HG02798 (cell line): ENCODE measurements at regions not wholly inside any gene's neighbourhood (a gene's known extent, or its start where the extent isn't known, plus 50 kb on each side); places are given as distances from the start of the nearest gene placed in this dataset.

ENCODE experiments used
- ATAC-seq: cut with Tn5 transposase; IDR thresholded peaks from one replicate; pipeline ENCODE4 v1.9.1; 2021; ENCODE audit warnings: mild to moderate bottlenecking; ENCODE audit not compliant: unreplicated experiment, poor library complexity

DNA sequence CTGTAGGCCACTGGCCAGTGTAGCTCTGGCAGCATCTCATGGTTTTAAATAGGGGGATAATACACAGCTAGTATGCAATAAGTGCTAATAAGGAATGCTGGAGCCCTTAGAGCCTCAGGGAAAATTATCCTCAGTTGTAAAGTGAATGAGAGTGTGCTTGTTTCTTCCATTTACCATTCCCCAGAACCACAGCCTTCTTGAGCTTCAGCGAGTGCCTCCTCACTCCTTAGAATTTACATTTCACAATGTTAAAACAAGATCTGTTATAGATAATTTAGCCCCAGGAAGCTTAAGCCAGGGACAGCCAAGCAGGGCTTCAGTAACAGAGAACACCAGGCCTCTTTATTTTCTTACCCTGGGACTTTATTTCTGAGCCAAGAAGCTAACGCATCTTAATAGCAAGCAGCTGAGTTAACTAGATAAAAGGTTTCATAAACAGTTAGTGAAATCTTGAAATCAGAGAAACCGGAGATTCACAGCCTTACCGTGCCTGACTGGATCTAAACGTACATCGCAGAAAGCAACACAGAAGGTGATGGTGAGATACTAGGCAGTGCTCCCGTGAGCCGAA, 535.2 kb downstream of the TDRD15 start:
- no peak for ATAC-seq

DNA sequence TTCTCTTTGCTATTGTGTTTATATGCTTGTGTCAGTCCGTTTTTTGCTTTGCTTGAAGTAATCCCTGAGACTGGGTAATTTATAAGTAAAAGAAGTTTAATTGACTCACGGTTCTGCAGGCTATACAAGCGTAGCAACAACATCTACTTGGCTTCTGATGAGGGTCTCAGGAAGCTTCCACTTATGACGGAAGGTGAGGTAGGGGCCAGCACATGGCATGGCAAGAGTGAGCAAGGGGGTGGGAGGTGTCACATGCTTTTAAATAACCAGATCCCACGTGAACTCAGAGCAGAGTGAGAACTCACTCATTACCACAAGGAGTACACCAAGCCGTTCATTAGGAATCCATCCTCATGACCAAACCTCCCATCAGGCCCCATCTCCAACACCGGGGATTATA, 540.3 kb downstream of the TDRD15 start:
- no peak for ATAC-seq

DNA sequence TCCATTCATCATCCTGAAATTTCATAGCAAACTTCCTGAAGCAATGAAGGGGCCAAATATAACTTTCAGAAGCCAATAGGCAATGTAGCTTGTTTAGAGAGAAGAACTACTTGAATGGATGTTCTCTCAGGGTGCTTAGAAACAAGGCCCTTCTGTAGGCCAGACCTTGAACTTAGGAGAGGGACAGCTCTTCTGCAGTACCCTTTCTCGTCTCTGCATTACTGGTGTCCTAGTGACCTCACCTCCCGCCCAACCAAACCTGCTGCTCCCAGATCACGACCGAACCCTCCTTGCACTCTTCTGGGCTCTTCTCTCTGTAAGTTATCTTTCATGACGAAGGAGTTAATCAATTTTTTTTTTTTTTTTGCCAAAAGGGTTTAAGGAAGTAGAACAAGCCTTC, 543.9 kb downstream of the TDRD15 start:
- no peak for ATAC-seq

DNA sequence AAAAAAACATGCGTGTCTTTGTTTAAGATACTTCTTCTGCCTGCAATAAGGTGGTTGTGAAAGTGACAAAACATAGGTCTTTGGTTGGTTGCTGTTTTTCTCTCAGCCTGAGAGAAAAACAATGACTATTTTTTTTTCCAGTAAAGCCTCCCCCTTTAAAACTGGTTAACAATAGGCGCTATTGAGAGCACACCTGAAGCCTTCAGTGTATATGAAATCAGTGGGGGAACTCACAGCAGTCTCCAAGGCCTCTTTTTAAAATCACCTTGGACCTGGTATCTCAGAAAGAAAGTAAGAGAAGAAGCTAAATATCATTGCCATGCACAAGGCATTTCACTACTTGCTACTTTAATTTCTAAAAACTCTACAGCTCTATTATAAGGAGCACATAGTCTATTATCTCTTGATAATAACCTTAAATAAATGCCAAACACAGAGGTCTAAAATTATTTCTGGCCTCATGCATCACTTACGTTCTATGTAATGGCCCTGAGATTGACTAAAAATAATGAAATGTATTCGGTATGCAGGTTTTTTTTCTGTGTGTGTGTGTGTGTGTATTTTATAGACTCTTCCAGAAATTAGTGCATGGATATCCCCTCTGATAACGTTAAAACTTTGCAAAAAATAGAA, 544.4 kb downstream of the TDRD15 start:
- ATAC-seq = no peak

DNA sequence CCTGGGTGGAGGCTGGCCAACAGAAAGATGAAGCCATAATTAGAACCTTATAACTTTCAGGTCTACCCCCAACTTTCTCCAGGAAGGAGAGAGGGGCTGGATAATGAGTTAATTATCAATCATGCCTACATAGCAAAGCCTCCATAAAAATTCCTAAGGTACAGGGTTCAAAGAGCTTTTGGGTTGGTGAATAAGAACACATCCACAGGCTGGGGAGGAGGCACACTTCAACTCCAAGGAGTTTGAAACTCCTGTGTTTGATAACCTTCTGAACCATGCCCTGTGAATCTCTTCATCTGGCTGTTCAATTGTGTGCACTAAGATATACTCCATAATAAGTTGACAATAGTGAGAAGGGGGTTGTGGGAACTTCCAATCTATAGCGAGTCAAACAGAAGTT, 552.3 kb downstream of the TDRD15 start:
- ATAC-seq = no peak

DNA sequence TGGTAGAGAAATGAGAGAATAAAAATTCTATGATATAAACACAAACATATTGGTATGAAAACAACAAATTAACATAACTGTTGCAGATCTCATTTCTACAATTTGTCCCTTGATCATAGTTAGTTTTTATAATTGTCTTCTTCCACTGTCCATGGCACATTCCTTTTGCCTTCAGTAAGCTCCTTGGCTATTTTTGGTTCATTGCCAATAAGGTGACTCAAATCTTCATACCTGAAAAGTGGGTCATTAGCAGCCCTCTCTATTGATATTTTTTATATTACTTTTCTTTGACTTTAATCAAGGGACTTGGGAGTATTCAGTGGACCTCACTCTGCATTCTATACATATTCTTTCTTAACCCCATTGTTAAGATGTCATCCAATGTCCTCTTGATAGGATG, 552.9 kb downstream of the TDRD15 start:
- no peak for ATAC-seq

DNA sequence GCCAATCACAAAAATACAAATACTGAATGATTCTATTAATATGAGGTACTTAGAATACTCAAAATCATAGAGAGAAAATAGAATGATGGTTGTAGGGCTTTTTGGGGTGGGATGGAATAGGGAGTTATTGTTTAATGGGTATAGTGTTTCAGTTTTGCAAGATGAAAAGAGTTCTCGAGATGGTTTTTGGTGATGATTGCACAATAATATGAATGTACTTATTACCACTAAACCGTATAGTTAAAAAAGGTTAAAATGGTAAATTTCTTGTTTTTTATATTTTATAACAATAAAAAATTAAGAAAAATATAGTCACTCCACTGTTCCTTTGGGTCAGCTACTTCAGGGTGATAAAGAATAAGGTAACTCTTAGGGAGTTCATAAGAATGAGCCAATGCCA, 560.1 kb downstream of the TDRD15 start:
- no peak for ATAC-seq

DNA sequence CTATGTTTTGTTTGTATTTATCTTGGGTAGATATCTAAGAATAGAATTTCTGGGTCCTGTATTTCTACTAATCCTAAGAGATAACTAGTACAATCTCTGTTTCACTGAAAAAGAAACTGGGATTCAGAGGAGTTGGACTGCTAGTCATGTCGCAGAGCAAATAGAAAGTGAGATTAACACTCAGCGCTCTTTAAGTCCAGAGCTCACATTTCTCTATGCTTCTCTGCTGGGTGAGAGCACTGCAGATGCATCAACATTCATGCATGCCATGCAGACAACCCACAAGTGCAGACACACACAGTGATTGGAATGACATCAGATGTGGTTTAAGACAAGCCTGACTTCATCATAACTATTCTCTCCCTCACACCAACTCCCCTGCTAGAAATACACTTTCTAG, 563.8 kb downstream of the TDRD15 start:
- no peak for ATAC-seq

DNA sequence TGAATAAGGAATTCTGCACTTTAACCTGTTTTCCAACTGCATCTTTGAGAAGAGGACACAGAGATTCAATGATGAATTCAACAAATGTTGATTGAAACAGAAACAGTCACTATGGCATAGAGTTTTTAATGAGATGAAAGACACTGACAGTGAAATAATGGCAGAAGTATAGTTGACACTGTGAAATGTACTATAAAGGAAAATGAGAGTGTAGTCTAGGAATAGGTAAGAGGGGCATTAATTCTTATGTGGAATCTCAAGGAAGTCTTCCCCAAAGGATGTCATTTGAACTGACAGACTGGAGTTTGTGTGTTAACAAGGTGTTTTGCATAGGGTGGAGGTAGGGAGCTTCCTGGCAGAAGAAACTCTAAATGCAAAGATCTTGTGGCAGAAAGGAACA, 566.2 kb downstream of the TDRD15 start:
- ATAC-seq = no peak

DNA sequence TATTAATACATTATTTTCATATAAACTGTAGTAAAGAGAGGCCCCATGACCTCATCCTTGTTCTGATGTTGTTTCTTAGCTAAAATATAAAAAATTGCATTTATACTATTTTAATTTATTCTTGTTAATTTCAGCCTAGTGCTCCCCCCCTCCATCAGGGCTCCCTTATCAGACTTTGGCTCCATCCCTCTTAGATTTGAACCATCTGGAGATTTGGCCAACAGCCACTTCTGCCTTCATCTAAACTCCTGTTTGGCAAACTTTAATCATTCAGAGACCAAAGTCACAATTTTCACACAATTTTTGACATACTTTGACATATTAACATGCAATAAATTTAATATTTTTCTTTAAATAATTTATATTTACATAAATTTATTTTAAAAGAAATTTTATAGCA, 569.3 kb downstream of the TDRD15 start:
- ATAC-seq = no peak

DNA sequence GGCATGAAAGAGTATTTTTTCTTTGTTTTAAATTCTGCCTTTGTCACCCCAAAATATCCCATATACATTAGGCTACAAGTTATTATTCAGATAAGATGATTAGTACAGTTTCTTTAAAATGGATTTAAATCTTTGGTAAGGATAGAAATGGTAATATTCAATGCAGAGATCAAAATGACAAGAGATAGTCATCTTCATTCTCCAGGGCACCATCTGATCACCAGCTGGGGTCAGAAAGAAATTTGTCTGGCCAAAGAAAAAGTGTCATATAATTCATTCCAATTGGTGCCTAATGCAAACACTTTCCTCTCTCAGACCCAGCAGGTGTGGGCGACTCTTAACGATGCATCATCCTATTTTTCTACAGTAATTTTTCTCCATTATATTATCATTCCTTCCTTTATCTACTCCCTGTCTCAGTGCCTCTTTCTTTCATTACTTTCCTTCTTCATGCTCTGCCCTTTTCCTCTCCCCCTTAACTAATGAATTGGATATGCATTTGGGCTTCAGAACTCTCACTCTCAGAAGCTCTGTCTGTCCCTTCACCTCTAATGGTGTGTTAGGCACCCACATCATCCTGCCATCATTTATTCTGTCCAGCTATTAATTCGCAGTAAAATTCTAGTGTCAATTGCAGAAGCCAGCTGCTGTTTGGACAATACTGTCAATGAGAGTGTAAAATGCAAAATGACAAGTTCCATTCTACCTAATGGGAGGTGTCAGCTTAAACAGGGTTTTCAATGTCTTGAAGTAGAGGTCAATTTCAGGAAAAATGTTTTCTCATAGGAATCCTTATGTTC, 570.5 kb downstream of the TDRD15 start:
- no peak for ATAC-seq

DNA sequence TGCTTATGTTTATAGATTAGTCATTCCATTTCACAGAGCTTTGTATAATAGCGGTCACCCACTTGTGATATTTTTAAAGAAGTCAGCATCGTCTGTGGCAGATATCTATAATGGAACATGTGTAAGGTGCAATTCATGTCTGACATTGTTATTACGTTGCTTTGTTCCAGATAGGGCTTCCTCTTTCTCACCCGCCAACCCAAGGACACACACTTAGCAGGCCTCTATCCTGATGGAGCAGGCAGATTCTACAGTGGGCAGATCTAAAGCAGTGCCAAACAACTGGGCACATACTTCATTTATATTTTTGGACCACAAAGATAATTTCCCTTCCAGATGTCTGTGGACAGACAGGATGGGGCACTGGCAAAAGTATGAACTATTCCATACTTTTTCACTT, 573.1 kb downstream of the TDRD15 start:
- no peak for ATAC-seq

DNA sequence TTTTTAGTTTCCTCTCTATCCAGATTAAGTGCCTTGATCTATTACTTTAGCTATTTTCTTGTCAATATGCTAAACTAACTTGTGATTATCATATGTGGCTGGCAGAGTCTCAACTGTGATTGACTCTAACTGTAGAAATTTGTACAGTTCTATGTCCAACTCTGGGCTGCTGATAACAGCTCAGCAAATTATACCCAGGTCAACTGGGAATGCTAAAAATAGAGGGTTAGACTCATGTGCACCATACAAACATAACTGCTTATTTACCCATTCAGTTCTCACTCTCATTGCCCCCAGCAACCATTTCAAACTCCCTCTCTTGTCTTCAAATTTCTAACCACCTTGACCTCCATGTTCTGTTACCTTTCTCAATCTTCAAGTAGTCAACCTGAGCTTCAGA, 576.9 kb downstream of the TDRD15 start:
- no peak for ATAC-seq

DNA sequence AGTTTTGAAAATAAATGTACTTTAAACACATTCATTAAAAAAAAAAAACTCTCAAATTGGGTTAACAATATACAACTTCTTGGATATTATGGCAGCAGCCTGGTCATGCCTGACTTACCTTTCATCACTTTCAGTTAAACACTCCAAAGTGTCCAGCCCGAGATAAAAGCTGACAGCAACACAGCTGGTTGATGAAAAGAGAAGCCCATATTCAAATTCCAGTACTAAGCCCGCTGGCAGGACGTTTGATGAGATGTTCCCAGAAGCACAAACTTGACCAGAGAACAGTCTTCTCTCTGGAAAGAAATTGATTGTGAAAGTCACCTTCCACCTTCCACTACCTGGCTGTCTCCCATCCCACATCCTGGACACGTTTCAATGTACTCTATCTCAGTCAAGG, 586.3 kb downstream of the TDRD15 start:
- no peak for ATAC-seq

DNA sequence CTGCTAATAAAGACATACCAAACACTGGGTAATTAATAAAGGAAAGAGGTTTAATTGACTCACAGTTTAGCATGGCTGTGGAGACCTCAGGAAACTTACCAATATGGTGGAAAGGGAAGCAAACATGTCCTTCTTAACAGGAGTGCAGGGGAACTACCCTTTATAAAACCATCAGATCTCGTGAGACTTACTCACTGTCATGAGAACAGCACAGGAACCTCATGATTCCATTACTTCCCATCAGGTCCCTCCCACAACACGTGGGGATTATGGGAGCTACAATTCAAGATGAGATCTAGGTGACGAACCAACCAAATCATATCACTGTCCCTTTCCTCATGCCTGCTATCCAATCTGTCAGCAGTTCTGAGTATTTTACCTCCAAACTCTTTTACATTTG, 586.7 kb downstream of the TDRD15 start:
- ATAC-seq = no peak

DNA sequence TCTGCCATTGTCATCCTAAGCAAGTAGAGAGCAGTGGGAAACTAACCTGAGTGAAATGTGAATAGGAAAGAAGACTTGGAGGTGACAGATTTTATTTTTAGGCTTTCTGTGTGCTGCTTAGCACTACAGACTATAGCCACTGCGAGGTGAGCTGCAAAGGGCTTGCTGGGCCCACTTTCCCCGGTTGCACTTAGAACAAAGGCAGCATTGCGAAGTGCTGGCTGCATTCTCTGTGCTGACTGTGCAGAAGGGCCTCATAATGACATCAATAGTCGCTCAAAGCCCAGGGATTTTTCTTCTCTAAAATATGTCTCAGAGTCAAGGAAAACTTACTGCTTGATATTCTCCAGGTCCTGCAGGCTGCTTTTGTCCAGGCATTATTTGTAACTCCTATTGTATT, 592.1 kb downstream of the TDRD15 start:
- ATAC-seq = no peak

DNA sequence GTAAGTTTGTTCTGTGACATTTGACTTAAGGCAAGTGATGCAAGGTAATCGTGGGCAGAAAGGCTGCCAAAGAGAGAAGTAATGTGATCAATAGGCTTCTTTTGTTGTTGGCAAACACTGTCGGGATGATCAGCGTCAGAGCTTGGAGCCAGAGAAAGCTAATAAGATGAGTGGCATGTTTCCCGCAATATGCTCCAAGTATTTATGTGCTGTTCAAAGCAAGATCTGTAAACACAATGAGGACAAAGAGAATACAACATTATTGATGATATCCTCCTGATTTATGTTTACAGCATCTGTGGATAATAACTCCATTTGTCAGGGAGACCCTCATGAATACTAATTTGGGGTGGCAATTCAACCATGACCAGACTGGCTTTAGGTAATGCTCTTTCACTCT, 603.3 kb downstream of the TDRD15 start:
- ATAC-seq = no peak

DNA sequence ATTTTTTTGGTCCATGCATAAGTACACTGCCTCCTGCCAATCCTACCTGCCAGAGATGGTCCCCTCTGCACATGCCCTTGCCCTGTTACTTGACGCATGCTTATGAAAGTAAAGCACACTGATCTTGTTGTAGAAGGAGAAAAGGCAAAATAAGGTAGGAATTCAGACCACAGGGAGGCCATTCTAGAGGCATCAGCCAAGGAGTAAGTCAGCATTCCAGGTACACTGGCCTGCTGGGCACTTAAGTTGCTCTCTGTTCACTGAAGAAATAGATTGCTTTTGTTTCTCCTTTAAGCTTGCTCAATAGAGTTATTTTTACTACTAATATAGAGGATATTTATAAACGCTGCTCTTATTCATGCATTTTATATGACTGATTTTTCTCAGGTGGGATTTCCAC, 604.4 kb downstream of the TDRD15 start:
- no peak for ATAC-seq

DNA sequence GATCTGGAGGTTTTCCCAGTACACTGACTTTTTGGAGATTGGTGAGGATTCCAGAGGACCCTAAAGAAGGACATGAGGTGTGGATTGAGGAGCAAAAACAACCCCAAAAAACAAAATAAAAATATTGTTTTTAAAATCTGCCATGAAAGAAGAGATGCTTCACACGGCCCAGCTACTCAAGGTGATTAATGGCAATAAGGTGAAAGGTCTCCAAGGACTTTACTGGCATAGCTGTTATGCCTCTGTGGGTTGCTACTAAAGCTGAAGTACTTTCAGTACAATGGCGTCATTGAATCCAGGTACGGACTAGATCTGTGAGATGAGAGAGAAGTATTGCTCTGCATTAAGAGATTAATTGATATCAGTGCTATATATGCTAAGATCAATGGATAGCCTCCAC, 606.4 kb downstream of the TDRD15 start:
- no peak for ATAC-seq

DNA sequence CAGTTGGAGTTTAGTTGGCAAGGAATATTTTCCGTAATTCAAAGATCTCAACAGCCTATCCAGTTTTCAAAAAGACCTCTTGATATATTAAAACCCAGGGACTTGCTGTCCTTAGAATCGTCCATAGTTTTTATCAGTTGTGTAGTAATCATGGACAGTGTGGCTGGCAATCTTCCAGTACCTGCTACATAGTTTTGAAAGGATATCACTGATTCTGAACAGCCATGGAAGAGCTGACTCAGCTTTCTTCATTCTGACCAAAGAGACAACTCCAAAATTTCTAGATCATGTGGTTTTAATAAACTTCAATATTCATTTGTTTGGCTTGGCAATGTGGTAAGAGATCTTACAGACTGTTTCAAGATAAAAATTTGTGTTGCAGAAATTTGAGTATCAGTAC, 616.7 kb downstream of the TDRD15 start:
- no peak for ATAC-seq

DNA sequence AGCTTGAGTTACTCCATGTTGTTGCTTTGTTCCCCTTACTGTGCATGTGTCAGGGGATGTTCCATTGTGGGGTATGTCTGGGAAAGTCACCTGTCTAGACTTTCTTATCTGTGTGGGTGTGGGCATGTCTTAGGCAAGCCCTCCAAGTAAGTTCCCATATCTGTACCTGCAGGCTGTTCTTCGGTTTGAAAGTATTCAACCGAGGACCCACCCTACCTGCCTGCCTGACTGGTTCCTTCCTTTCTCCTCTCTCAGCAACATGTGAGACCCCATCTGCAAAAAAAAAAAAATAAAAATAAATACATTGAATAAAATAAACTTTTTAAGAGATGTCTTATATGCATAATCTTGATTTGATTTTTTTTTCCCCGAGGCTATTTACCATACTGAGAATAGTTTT, 622.7 kb downstream of the TDRD15 start:
- ATAC-seq = no peak

DNA sequence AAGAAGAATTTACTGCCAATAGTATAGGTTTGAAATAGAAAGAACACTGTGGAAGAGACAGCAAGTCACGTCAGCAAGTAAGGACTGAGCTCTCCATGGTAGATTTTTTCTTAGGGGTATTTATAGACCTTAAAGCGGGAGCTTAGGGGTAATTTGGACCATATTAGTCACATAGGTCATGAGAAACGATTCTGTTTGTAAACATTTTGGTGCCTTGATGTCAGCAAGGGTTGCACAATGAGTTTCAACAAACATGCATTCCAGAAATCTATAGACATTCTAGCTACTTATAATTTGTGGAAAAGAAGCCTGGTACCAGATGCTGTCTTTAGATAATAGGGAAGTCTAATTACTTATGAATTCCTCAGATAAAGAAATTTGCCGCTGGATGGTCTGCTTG, 624.7 kb downstream of the TDRD15 start:
- no peak for ATAC-seq
